Ovary (tissue), 7 donors: ENCODE measurements at regions not wholly inside any gene's neighbourhood (a gene's known extent, or its start where the extent isn't known, plus 50 kb on each side); places are given as distances from the start of the nearest gene placed in this dataset.

Experiments
- DNase-seq, 5 donors: peaks; one replicate each; pipeline ENCODE4 v3.0.0-alpha.2; 2019 to 2020
- H3K27ac ChIP-seq, 2 donors: fragments of 200-600 bp; one replicate each; pipeline versions ENCODE4 v1.5.1 to v1.8.0; 2019 to 2022
- H3K27me3 ChIP-seq: fragments of 200-600 bp; one replicate; pipeline ENCODE4 v1.8.0; 2022
- H3K36me3 ChIP-seq: fragments of 200-600 bp; sonication (generic); one replicate; pipeline ENCODE4 v1.5.1; 2019
- H3K4me1 ChIP-seq: one replicate; pipeline ENCODE4 v1.8.1; 2013; ENCODE audit warnings: mild to moderate bottlenecking, moderate library complexity; ENCODE audit not compliant: insufficient read depth
- H3K4me3 ChIP-seq: fragments of 200-600 bp; sonication (generic); one replicate; pipeline ENCODE4 v1.5.1; 2017
- H3K9me3 ChIP-seq, 2 donors: fragments of 200-600 bp in 1 of 2; sonication (generic) in 1 of 2; one replicate each; pipeline versions ENCODE4 v1.5.1 to v1.8.1; 2013 to 2019; ENCODE audit warnings: mild to moderate bottlenecking in 1 of 2, moderate library complexity in 1 of 2
- CTCF ChIP-seq, 3 donors: fragments of 450-650 bp in 2 of 3; fragments of 200-600 bp in 1 of 3; IDR thresholded peaks; one replicate each; pipeline versions ENCODE4 v1.5.1 to v1.8.0; 2016 to 2022; ENCODE audit warnings: antibody characterized with exemption in 3 of 3, mild to moderate bottlenecking in 1 of 3
- EP300 ChIP-seq: sonication (generic); formaldehyde crosslinking; IDR thresholded peaks from one replicate; pipeline ENCODE4 v1.6.1; 2017; ENCODE audit warnings: antibody characterized with exemption
- POLR2A ChIP-seq: fragments of 450-650 bp; IDR thresholded peaks from one replicate; pipeline ENCODE4 v1.6.1; 2017; ENCODE audit warnings: antibody characterized with exemption, mild to moderate bottlenecking, moderate library complexity
- WGBS, 3 donors: extraction: QIAGEN DNeasy Blood & Tissue Kit in 1 of 3; methylation state at CpG; one replicate each; pipeline versions ENCODE4 v1.1.5 to v1.1.7; 2013 to 2017; 5-methylcytosine and 5-hydroxymethylcytosine counted together
- intact Hi-C, 4 donors: fragments of 100-400 bp; cut with DNase I; formaldehyde crosslinking; loops; one replicate each; pipeline versions ENCODE4 v1.11.0 to v1.15.1; 2022 to 2023
- donor health status: DM: no; HTN: no; CAD: no; lungs with moderate emphysema.
- donor health status: DM: no; HTN: no; CAD: no.
- donor health status: Bipolar disorder and iron deficiency.
- donor health status: DM: no; HTN: no; CAD: no.
- donor health status: DM: yes; HTN: yes; CAD: no.

GRCh38 chr2:186913870-186914269 is 64.9 kb upstream of the ZSWIM2 start:
- Histone ChIP-seq H3K27me3 (no peaks in the 10 kb centered on the region), H3K27ac (no peak overlapping the region), H3K9me3 (no peaks in the 10 kb centered on the region), H3K36me3 (no peaks in the 10 kb centered on the region), H3K4me1 (no peaks in the 10 kb centered on the region), H3K4me3 (no peak overlapping the region)
- 73 to 83% (median 83%) methylated on average over 5 of the region's 5 CpGs for WGBS, 3 donors
- intact Hi-C loops: no loop called here
- no peak for DNase-seq
- TF ChIP-seq CTCF (IDR thresholded peaks at IDR 0.05): no peak
- no peak for TF ChIP-seq EP300
- no peak for TF ChIP-seq POLR2A

- intact Hi-C loops: no loop called here
These were observed 64.0 kb upstream of the ZSWIM2 start for GRCh38 chr2:186912979-186913378.

GRCh38 chr2:186911551-186912085 is 62.6 kb upstream of the ZSWIM2 start:
- no peak for DNase-seq
- Histone ChIP-seq H3K9me3 (no peaks in the 10 kb centered on the region), H3K4me3 (no peak overlapping the region), H3K27ac (no peak overlapping the region), H3K27me3 (no peaks in the 10 kb centered on the region), H3K4me1 (no peaks in the 10 kb centered on the region), H3K36me3 (no peaks in the 10 kb centered on the region)
- intact Hi-C loops: no loop called here
- WGBS, 3 donors: 81 to 86% (median 85%) methylated on average over 8 of the region's 8 CpGs
- no peak for TF ChIP-seq CTCF (IDR thresholded peaks at IDR 0.05)
- no peak for TF ChIP-seq EP300
- TF ChIP-seq POLR2A: no peak

More at GRCh38 chr2:186912979-186913378, 64.0 kb upstream of the ZSWIM2 start:
- no peak overlapping the region for H3K27ac ChIP-seq
- no peaks in the 10 kb centered on the region for H3K9me3 ChIP-seq
- no peak overlapping the region for H3K4me3 ChIP-seq
- 86 to 88% (median 87%) methylated on average over 2 of the region's 2 CpGs for WGBS, 3 donors
- no peaks in the 10 kb centered on the region for H3K36me3 ChIP-seq
- TF ChIP-seq EP300 (no peak), POLR2A (no peak)
- no peaks in the 10 kb centered on the region for H3K27me3 ChIP-seq
- no peaks in the 10 kb centered on the region for H3K4me1 ChIP-seq
- DNase-seq: no peak

GRCh38 chr2:186910996-186911395 is 62.0 kb upstream of the ZSWIM2 start:
- 74 to 93% (median 90%) methylated on average over 4 of the region's 4 CpGs for WGBS, 3 donors
- Histone ChIP-seq H3K9me3 (no peaks in the 10 kb centered on the region), H3K4me1 (no peaks in the 10 kb centered on the region), H3K36me3 (no peaks in the 10 kb centered on the region), H3K4me3 (no peak overlapping the region), H3K27ac (no peak overlapping the region), H3K27me3 (no peaks in the 10 kb centered on the region)
- intact Hi-C loops: no loop called here
- no peak for DNase-seq
- TF ChIP-seq CTCF (IDR thresholded peaks at IDR 0.05): no peak
- no peak for TF ChIP-seq EP300
- TF ChIP-seq POLR2A: no peak

GRCh38 chr2:186909095-186909494 is 60.1 kb upstream of the ZSWIM2 start:
- intact Hi-C loops: no loop called here
- H3K27ac ChIP-seq: no peak overlapping the region
- no peak for DNase-seq
- H3K27me3 ChIP-seq: no peaks in the 10 kb centered on the region
- no peaks in the 10 kb centered on the region for H3K9me3 ChIP-seq
- H3K4me1 ChIP-seq: no peaks in the 10 kb centered on the region
- TF ChIP-seq EP300: no peak
- WGBS, 3 donors: 58 to 92% (median 77%) methylated on average over 3 of the region's 3 CpGs
- no peak overlapping the region for H3K4me3 ChIP-seq
- no peaks in the 10 kb centered on the region for H3K36me3 ChIP-seq
